ENCODE measurements at regions not wholly inside any gene's neighbourhood (a gene's known extent, or its start where the extent isn't known, plus 50 kb on each side); places are given as distances from the start of the nearest gene placed in this dataset.

DNA sequence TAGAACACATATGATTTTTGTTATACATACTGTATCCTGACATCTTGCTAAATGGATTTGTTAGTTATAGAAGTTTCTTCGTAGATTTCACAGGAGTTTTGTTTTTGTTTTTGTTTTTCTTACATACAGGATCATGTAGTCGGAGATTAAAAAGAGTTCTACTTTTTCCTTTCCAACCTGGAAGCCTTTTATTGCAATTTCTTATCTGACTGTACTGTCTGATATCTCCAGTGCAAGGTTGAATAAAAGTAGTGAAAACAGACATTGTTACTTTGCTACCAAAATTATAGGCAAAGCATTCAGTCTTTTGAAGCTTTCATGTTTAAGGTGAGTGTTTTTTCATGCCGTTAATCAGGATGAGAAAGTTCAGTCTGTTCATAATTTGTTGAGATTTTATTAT lies 117.4 kb upstream of the PRSS3 start:
- TF ChIP-seq EZH2 (IDR thresholded peaks at IDR 0.05; ENCODE audit: insufficient read depth, poor library complexity, severe bottlenecking) = no peak
- TF ChIP-seq EZH2phosphoT487 (IDR thresholded peaks at IDR 0.05; ENCODE audit: insufficient read depth, low read depth) = no peak
